ENCODE measurements at regions not wholly inside any gene's neighbourhood (a gene's known extent, or its start where the extent isn't known, plus 50 kb on each side); places are given as distances from the start of the nearest gene placed in this dataset.
"Not testable (repeated sequence)": the region's sequence is repeated elsewhere in the genome, so short reads cannot be mapped to it uniquely, and the experiment has no call there.

GRCh38 chr4:66486068-66486467 lies 815.8 kb upstream of the EPHA5 start:
- Histone ChIP-seq H3K36me3 (ENCODE audit: control insufficient read depth in 2 of 2, extremely low read depth in 1 of 2, insufficient read depth in 1 of 2, low read length in 1 of 2) (no peaks in the 10 kb centered on the region), H3K4me1 (ENCODE audit: control insufficient read depth in 1 of 2, extremely low read depth in 1 of 2, insufficient read depth in 2 of 2, low read length in 2 of 2) (no peaks in the 10 kb centered on the region), H3K4me3 (ENCODE audit: control insufficient read depth in 1 of 2, extremely low read depth in 1 of 2, low read length in 1 of 2) (no peak overlapping the region), H3K9me3 (no peaks in the 10 kb centered on the region), H3K27ac (ENCODE audit: low read length) (no peak overlapping the region), H3K27me3 (replicated peaks in 1 of 2; ENCODE audit: control insufficient read depth in 2 of 2, extremely low read depth in 1 of 2, insufficient read depth in 2 of 2, low read length in 1 of 2) (no peaks in the 10 kb centered on the region)
- WGBS (ENCODE audit: insufficient coverage): no CpG with 5 or more reads among the region's 1 CpG
- Mint-ChIP-seq H3K27me3 (no peaks in the 10 kb centered on the region), H3K9me3 (peaks cover 7 to 12% (median 10%) of the 10 kb centered on the region in 3 donors), H3K27ac (no peak overlapping the region), H3K4me1 (no peaks in the 10 kb centered on the region), H3K4me3 (no peak overlapping the region), H3K36me3 (no peaks in the 10 kb centered on the region)
- no peak for DNase-seq
- CTCF ChIA-PET: no interaction called here
- POLR2A ChIA-PET: no interaction called here
- ATAC-seq (replicated peaks in 1 of 4): no peak

GRCh38 chr4:66482186-66482585 lies 811.9 kb upstream of the EPHA5 start:
- WGBS (ENCODE audit: insufficient coverage): no CpG with 5 or more reads among the region's 1 CpG

GRCh38 chr4:66475596-66475995 lies 805.3 kb upstream of the EPHA5 start:
- 57% methylated on average over 2 of the region's 3 CpGs for WGBS (ENCODE audit: insufficient coverage)
- H3K27me3 Mint-ChIP-seq: no peaks in the 10 kb centered on the region
- CTCF ChIA-PET: no interaction called here

More at GRCh38 chr4:66482186-66482585, 811.9 kb upstream of the EPHA5 start:
- no peaks in the 10 kb centered on the region for H3K27me3 ChIP-seq (replicated peaks in 1 of 2; ENCODE audit: control insufficient read depth in 2 of 2, extremely low read depth in 1 of 2, insufficient read depth in 2 of 2, low read length in 1 of 2)
- H3K9me3 ChIP-seq: no peaks in the 10 kb centered on the region
- ChIA-PET POLR2A (no interaction called here), CTCF (no interaction called here)
- H3K4me1 Mint-ChIP-seq: no peaks in the 10 kb centered on the region
- no peaks in the 10 kb centered on the region for H3K36me3 Mint-ChIP-seq
- H3K4me3 ChIP-seq (ENCODE audit: control insufficient read depth in 1 of 2, extremely low read depth in 1 of 2, low read length in 1 of 2): no peak overlapping the region
- no peak overlapping the region for H3K4me3 Mint-ChIP-seq
- H3K27ac ChIP-seq (ENCODE audit: low read length): no peak overlapping the region
- no peak for ATAC-seq (replicated peaks in 1 of 4)
- H3K27me3 Mint-ChIP-seq: no peaks in the 10 kb centered on the region
- no peaks in the 10 kb centered on the region for H3K4me1 ChIP-seq (ENCODE audit: control insufficient read depth in 1 of 2, extremely low read depth in 1 of 2, insufficient read depth in 2 of 2, low read length in 2 of 2)
- H3K36me3 ChIP-seq (ENCODE audit: control insufficient read depth in 2 of 2, extremely low read depth in 1 of 2, insufficient read depth in 1 of 2, low read length in 1 of 2): no peaks in the 10 kb centered on the region
- no peak for DNase-seq
- H3K9me3 Mint-ChIP-seq: peaks cover 0 to 7% (median 5%) of the 10 kb centered on the region in 3 donors
- H3K27ac Mint-ChIP-seq: no peak overlapping the region

GRCh38 chr4:66465111-66465510 lies 794.8 kb upstream of the EPHA5 start:
- Histone ChIP-seq H3K36me3 (ENCODE audit: control insufficient read depth in 2 of 2, extremely low read depth in 1 of 2, insufficient read depth in 1 of 2, low read length in 1 of 2) (no peaks in the 10 kb centered on the region), H3K9me3 (no peaks in the 10 kb centered on the region), H3K27ac (ENCODE audit: low read length) (no peak overlapping the region), H3K4me1 (ENCODE audit: control insufficient read depth in 1 of 2, extremely low read depth in 1 of 2, insufficient read depth in 2 of 2, low read length in 2 of 2) (no peaks in the 10 kb centered on the region), H3K27me3 (replicated peaks in 1 of 2; ENCODE audit: control insufficient read depth in 2 of 2, extremely low read depth in 1 of 2, insufficient read depth in 2 of 2, low read length in 1 of 2) (no peaks in the 10 kb centered on the region), H3K4me3 (ENCODE audit: control insufficient read depth in 1 of 2, extremely low read depth in 1 of 2, low read length in 1 of 2) (no peak overlapping the region)
- ChIA-PET POLR2A (no interaction called here), CTCF (interaction anchor here in 1 of 2 donors (0.7 kb wide), 1 partner anchor 167 kb away, joined by 4 read pairs; no protein-coding TSS in a partner anchor)
- Mint-ChIP-seq H3K27ac (no peak overlapping the region), H3K4me1 (no peaks in the 10 kb centered on the region), H3K9me3 (peaks cover 13 to 20% (median 13%) of the 10 kb centered on the region in 3 donors), H3K27me3 (no peaks in the 10 kb centered on the region), H3K4me3 (no peak overlapping the region), H3K36me3 (no peaks in the 10 kb centered on the region)
- no peak for DNase-seq
- WGBS (ENCODE audit: insufficient coverage): no CpG with 5 or more reads among the region's 4 CpGs
- ATAC-seq (replicated peaks in 1 of 4): no peak

More at GRCh38 chr4:66475596-66475995, 805.3 kb upstream of the EPHA5 start:
- Histone ChIP-seq H3K4me1 (ENCODE audit: control insufficient read depth in 1 of 2, extremely low read depth in 1 of 2, insufficient read depth in 2 of 2, low read length in 2 of 2) (no peaks in the 10 kb centered on the region), H3K36me3 (ENCODE audit: control insufficient read depth in 2 of 2, extremely low read depth in 1 of 2, insufficient read depth in 1 of 2, low read length in 1 of 2) (no peaks in the 10 kb centered on the region), H3K9me3 (no peaks in the 10 kb centered on the region), H3K4me3 (ENCODE audit: control insufficient read depth in 1 of 2, extremely low read depth in 1 of 2, low read length in 1 of 2) (no peak overlapping the region), H3K27me3 (replicated peaks in 1 of 2; ENCODE audit: control insufficient read depth in 2 of 2, extremely low read depth in 1 of 2, insufficient read depth in 2 of 2, low read length in 1 of 2) (no peaks in the 10 kb centered on the region), H3K27ac (ENCODE audit: low read length) (no peak overlapping the region)
- no peak for DNase-seq
- Mint-ChIP-seq H3K4me1 (no peaks in the 10 kb centered on the region), H3K9me3 (peaks cover 0 to 21% (median 13%) of the 10 kb centered on the region in 3 donors), H3K36me3 (no peaks in the 10 kb centered on the region), H3K4me3 (no peak overlapping the region), H3K27ac (no peak overlapping the region)
- no peak for ATAC-seq (replicated peaks in 1 of 4)
- POLR2A ChIA-PET: no interaction called here

- H3K4me3 Mint-ChIP-seq; H3K36me3 Mint-ChIP-seq; H3K4me1 ChIP-seq (ENCODE audit: control insufficient read depth in 1 of 2, extremely low read depth in 1 of 2, insufficient read depth in 2 of 2, low read length in 2 of 2); CTCF ChIA-PET; H3K27me3 ChIP-seq (replicated peaks in 1 of 2; ENCODE audit: control insufficient read depth in 2 of 2, extremely low read depth in 1 of 2, insufficient read depth in 2 of 2, low read length in 1 of 2); DNase-seq; ATAC-seq (replicated peaks in 1 of 4); H3K27ac Mint-ChIP-seq; H3K9me3 ChIP-seq; H3K4me1 Mint-ChIP-seq; POLR2A ChIA-PET; H3K36me3 ChIP-seq (ENCODE audit: control insufficient read depth in 2 of 2, extremely low read depth in 1 of 2, insufficient read depth in 1 of 2, low read length in 1 of 2); H3K4me3 ChIP-seq (ENCODE audit: control insufficient read depth in 1 of 2, extremely low read depth in 1 of 2, low read length in 1 of 2); H3K27ac ChIP-seq (ENCODE audit: low read length); H3K27me3 Mint-ChIP-seq: not testable (repeated sequence)
- WGBS (ENCODE audit: insufficient coverage): 38% methylated on average over 5 of the region's 7 CpGs
- peaks cover 11 to 37% (median 21%) of the 10 kb centered on the region in 3 donors for H3K9me3 Mint-ChIP-seq
Observed at GRCh38 chr4:66462890-66463289, 792.6 kb upstream of the EPHA5 start.

GRCh38 chr4:66451741-66452140 lies 781.5 kb upstream of the EPHA5 start:
- Histone ChIP-seq H3K4me3 (ENCODE audit: control insufficient read depth in 1 of 2, extremely low read depth in 1 of 2, low read length in 1 of 2) (no peak overlapping the region), H3K27ac (ENCODE audit: low read length) (no peak overlapping the region), H3K9me3 (no peaks in the 10 kb centered on the region), H3K27me3 (replicated peaks in 1 of 2; ENCODE audit: control insufficient read depth in 2 of 2, extremely low read depth in 1 of 2, insufficient read depth in 2 of 2, low read length in 1 of 2) (no peaks in the 10 kb centered on the region), H3K36me3 (ENCODE audit: control insufficient read depth in 2 of 2, extremely low read depth in 1 of 2, insufficient read depth in 1 of 2, low read length in 1 of 2) (no peaks in the 10 kb centered on the region), H3K4me1 (ENCODE audit: control insufficient read depth in 1 of 2, extremely low read depth in 1 of 2, insufficient read depth in 2 of 2, low read length in 2 of 2) (no peaks in the 10 kb centered on the region)
- DNase-seq (no peak), ATAC-seq (replicated peaks in 1 of 4) (no peak)
- POLR2A ChIA-PET: no interaction called here
- Mint-ChIP-seq H3K4me1 (no peaks in the 10 kb centered on the region), H3K4me3 (no peak overlapping the region), H3K9me3 (peaks cover 5 to 14% (median 13%) of the 10 kb centered on the region in 3 donors), H3K27ac (no peak overlapping the region), H3K27me3 (no peaks in the 10 kb centered on the region), H3K36me3 (no peaks in the 10 kb centered on the region)
- CTCF ChIA-PET: no interaction called here

- no CpG with 5 or more reads among the region's 3 CpGs for WGBS (ENCODE audit: insufficient coverage)
- ATAC-seq (replicated peaks in 1 of 4): no peak
Observed at GRCh38 chr4:66443008-66443407, 772.7 kb upstream of the EPHA5 start.

More at GRCh38 chr4:66443008-66443407, 772.7 kb upstream of the EPHA5 start:
- H3K4me1 Mint-ChIP-seq: no peaks in the 10 kb centered on the region
- H3K4me3 Mint-ChIP-seq: no peak overlapping the region
- Histone ChIP-seq H3K36me3 (ENCODE audit: control insufficient read depth in 2 of 2, extremely low read depth in 1 of 2, insufficient read depth in 1 of 2, low read length in 1 of 2) (no peaks in the 10 kb centered on the region), H3K9me3 (no peaks in the 10 kb centered on the region), H3K27ac (ENCODE audit: low read length) (no peak overlapping the region), H3K4me3 (ENCODE audit: control insufficient read depth in 1 of 2, extremely low read depth in 1 of 2, low read length in 1 of 2) (no peak overlapping the region), H3K4me1 (ENCODE audit: control insufficient read depth in 1 of 2, extremely low read depth in 1 of 2, insufficient read depth in 2 of 2, low read length in 2 of 2) (no peaks in the 10 kb centered on the region), H3K27me3 (replicated peaks in 1 of 2; ENCODE audit: control insufficient read depth in 2 of 2, extremely low read depth in 1 of 2, insufficient read depth in 2 of 2, low read length in 1 of 2) (no peaks in the 10 kb centered on the region)
- no peak overlapping the region for H3K27ac Mint-ChIP-seq
- ChIA-PET POLR2A (no interaction called here), CTCF (no interaction called here)
- H3K36me3 Mint-ChIP-seq: no peaks in the 10 kb centered on the region
- no peaks in the 10 kb centered on the region for H3K27me3 Mint-ChIP-seq
- peaks cover 2 to 12% (median 7%) of the 10 kb centered on the region in 3 donors for H3K9me3 Mint-ChIP-seq
- no peak for DNase-seq
